ENCODE measurements at regions not wholly inside any gene's neighbourhood (a gene's known extent, or its start where the extent isn't known, plus 50 kb on each side); places are given as distances from the start of the nearest gene placed in this dataset.

- TF ChIP-seq CTCF (IDR thresholded peaks at IDR 0.05) (no peak), POLR2AphosphoS5 (IDR thresholded peaks at IDR 0.05) (no peak), POLR2A (IDR thresholded peaks at IDR 0.05) (no peak), EP300 (IDR thresholded peaks at IDR 0.05) (no peak)
Measured at GRCh38 chr13:83592095-83592494, 290.2 kb downstream of the SLITRK1 start.

GRCh38 chr13:83589814-83590213 lies 292.5 kb downstream of the SLITRK1 start:
- no peak for ATAC-seq
- 85 to 87% methylated on average over 1 of the region's 1 CpG for WGBS, 2 donors (ENCODE audit: low coverage in 1 of 2)

More at GRCh38 chr13:83592095-83592494, 290.2 kb downstream of the SLITRK1 start:
- no peaks in the 10 kb centered on the region for H3K9me3 ChIP-seq
- no peak overlapping the region for H3K27ac ChIP-seq
- ATAC-seq = no peak
- H3K27me3 ChIP-seq = no peaks in the 10 kb centered on the region
- no peaks in the 10 kb centered on the region for H3K36me3 ChIP-seq
- H3K4me1 ChIP-seq = no peaks in the 10 kb centered on the region
- H3K4me3 ChIP-seq = no peak overlapping the region

GRCh38 chr13:83577183-83577582 lies 305.1 kb downstream of the SLITRK1 start:
- TF ChIP-seq EP300 (IDR thresholded peaks at IDR 0.05) (no peak), POLR2AphosphoS5 (IDR thresholded peaks at IDR 0.05) (no peak), POLR2A (IDR thresholded peaks at IDR 0.05) (no peak), CTCF (IDR thresholded peaks at IDR 0.05) (no peak)
- no peaks in the 10 kb centered on the region for H3K27me3 ChIP-seq
- no peak overlapping the region for H3K4me3 ChIP-seq
- 80 to 83% methylated on average over 2 of the region's 2 CpGs for WGBS, 2 donors (ENCODE audit: low coverage in 1 of 2)
- no peak overlapping the region for H3K27ac ChIP-seq
- H3K36me3 ChIP-seq = no peaks in the 10 kb centered on the region
- H3K9me3 ChIP-seq = no peaks in the 10 kb centered on the region
- no peaks in the 10 kb centered on the region for H3K4me1 ChIP-seq
- no peak for ATAC-seq

More at GRCh38 chr13:83589814-83590213, 292.5 kb downstream of the SLITRK1 start:
- Histone ChIP-seq H3K9me3 (no peaks in the 10 kb centered on the region), H3K27ac (no peak overlapping the region), H3K36me3 (no peaks in the 10 kb centered on the region), H3K27me3 (no peaks in the 10 kb centered on the region), H3K4me3 (no peak overlapping the region), H3K4me1 (no peaks in the 10 kb centered on the region)
- no peak for TF ChIP-seq CTCF (IDR thresholded peaks at IDR 0.05)
- TF ChIP-seq EP300 (IDR thresholded peaks at IDR 0.05) = no peak
- TF ChIP-seq POLR2A (IDR thresholded peaks at IDR 0.05) = no peak
- TF ChIP-seq POLR2AphosphoS5 (IDR thresholded peaks at IDR 0.05) = no peak

- TF ChIP-seq POLR2A (IDR thresholded peaks at IDR 0.05) = no peak
- H3K4me3 ChIP-seq = no peak overlapping the region
- 67 to 81% methylated on average over 3 of the region's 3 CpGs for WGBS, 2 donors (ENCODE audit: low coverage in 1 of 2)
- H3K27ac ChIP-seq = no peak overlapping the region
- H3K27me3 ChIP-seq = no peaks in the 10 kb centered on the region
- no peaks in the 10 kb centered on the region for H3K36me3 ChIP-seq
- H3K4me1 ChIP-seq = no peaks in the 10 kb centered on the region
- no peak for ATAC-seq
- H3K9me3 ChIP-seq = no peaks in the 10 kb centered on the region
Measured at GRCh38 chr13:83568019-83568418, 314.3 kb downstream of the SLITRK1 start.

GRCh38 chr13:83563499-83563898 lies 318.8 kb downstream of the SLITRK1 start:
- Histone ChIP-seq H3K9me3 (no peaks in the 10 kb centered on the region), H3K4me1 (no peaks in the 10 kb centered on the region), H3K27me3 (no peaks in the 10 kb centered on the region), H3K4me3 (no peak overlapping the region), H3K27ac (no peak overlapping the region), H3K36me3 (no peaks in the 10 kb centered on the region)
- ATAC-seq = no peak
- TF ChIP-seq POLR2A (IDR thresholded peaks at IDR 0.05) (no peak), CTCF (IDR thresholded peaks at IDR 0.05) (no peak)
- WGBS, 2 donors (ENCODE audit: low coverage in 1 of 2) = 63 to 78% methylated on average over 5 of the region's 5 CpGs

GRCh38 chr13:83557845-83558244 lies 324.4 kb downstream of the SLITRK1 start:
- H3K9me3 ChIP-seq = no peaks in the 10 kb centered on the region
- TF ChIP-seq CTCF (IDR thresholded peaks at IDR 0.05) (no peak), EP300 (IDR thresholded peaks at IDR 0.05) (no peak), POLR2A (IDR thresholded peaks at IDR 0.05) (no peak), POLR2AphosphoS5 (IDR thresholded peaks at IDR 0.05) (no peak)
- H3K4me1 ChIP-seq = no peaks in the 10 kb centered on the region
- no peaks in the 10 kb centered on the region for H3K27me3 ChIP-seq
- no peak overlapping the region for H3K4me3 ChIP-seq
- H3K36me3 ChIP-seq = no peaks in the 10 kb centered on the region
- WGBS, 2 donors (ENCODE audit: low coverage in 1 of 2) = 77 to 85% methylated on average over 2 of the region's 2 CpGs
- no peak overlapping the region for H3K27ac ChIP-seq
- ATAC-seq = no peak

All from gastroesophageal sphincter (tissue), 4 donors.